ENCODE measurements at regions not wholly inside any gene's neighbourhood (a gene's known extent, or its start where the extent isn't known, plus 50 kb on each side); places are given as distances from the start of the nearest gene placed in this dataset.

DNA sequence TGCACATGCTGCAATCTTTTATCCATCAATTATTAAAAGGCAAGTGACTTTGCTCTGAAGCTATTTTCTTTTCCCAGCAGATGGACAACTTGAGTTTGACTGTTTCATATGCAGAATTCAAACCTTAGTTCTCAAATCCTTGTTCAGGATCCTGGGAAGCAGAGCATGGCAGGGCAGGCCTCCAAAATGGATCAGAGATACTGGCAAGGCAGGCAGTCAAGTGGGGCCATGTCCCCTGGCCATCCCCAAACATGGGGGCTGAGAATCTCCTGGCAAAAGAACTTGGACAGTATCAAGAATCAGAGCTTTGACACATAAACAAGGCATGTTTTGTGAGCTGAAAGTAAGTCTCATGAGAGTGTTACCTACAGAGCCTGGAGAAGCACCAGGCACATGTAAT lies 122.9 kb upstream of the CTNNB1 start:
- TF ChIP-seq, protein P1, sequence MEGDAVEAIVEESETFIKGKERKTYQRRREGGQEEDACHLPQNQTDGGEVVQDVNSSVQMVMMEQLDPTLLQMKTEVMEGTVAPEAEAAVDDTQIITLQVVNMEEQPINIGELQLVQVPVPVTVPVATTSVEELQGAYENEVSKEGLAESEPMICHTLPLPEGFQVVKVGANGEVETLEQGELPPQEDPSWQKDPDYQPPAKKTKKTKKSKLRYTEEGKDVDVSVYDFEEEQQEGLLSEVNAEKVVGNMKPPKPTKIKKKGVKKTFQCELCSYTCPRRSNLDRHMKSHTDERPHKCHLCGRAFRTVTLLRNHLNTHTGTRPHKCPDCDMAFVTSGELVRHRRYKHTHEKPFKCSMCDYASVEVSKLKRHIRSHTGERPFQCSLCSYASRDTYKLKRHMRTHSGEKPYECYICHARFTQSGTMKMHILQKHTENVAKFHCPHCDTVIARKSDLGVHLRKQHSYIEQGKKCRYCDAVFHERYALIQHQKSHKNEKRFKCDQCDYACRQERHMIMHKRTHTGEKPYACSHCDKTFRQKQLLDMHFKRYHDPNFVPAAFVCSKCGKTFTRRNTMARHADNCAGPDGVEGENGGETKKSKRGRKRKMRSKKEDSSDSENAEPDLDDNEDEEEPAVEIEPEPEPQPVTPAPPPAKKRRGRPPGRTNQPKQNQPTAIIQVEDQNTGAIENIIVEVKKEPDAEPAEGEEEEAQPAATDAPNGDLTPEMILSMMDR (optimal IDR thresholded peaks at IDR 0.05 in 1 of 3, IDR thresholded peaks at IDR 0.05 in 1 of 3, conservative IDR thresholded peaks at IDR 0.05 in 1 of 3; ENCODE audit: extremely low read depth in 1 of 3, insufficient read depth in 2 of 3, low read length in 3 of 3), result no peak
- TF ChIP-seq EZH2 (IDR thresholded peaks at IDR 0.05; ENCODE audit: low read length), result no peak

All from keratinocyte (primary cell).